NOMO-1 (cell line): ENCODE measurements at regions not wholly inside any gene's neighbourhood (a gene's known extent, or its start where the extent isn't known, plus 50 kb on each side); places are given as distances from the start of the nearest gene placed in this dataset.
"Not testable (repeated sequence)": the region's sequence is repeated elsewhere in the genome, so short reads cannot be mapped to it uniquely, and the experiment has no call there.

Source experiments
- DNase-seq, 2 experiments: peaks; one replicate each; lab custom pipeline; 2025; ENCODE audit not compliant: unreplicated experiment in 2 of 2; lab: John Stamatoyannopoulos, UW

GRCh38 chr4:111020961-111021360 lies 398.1 kb upstream of the PITX2 start:
- no peak for DNase-seq

GRCh38 chr4:111022758-111023157 lies 399.9 kb upstream of the PITX2 start:
- DNase-seq: no peak

GRCh38 chr4:111027526-111027925 lies 404.6 kb upstream of the PITX2 start:
- no peak for DNase-seq

DNA sequence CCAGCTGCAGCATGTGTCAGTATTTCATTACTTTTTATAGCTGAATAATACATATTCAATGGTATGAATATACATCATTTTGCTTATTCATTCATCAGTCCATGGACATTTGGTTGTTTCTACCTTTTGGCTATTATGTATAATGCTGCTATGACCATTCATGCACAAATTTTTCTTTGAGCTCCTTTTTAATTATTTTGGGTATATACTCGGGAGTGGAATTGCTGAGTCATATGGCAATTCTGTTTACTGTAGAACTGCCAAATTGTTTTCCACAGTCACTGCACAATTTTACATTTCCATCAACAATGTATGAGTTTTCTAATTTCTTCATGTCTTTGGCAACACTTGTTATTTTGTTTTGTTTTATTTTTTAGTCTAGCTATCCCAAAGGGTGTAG lies 405.9 kb upstream of the PITX2 start:
- no peak for DNase-seq

DNA sequence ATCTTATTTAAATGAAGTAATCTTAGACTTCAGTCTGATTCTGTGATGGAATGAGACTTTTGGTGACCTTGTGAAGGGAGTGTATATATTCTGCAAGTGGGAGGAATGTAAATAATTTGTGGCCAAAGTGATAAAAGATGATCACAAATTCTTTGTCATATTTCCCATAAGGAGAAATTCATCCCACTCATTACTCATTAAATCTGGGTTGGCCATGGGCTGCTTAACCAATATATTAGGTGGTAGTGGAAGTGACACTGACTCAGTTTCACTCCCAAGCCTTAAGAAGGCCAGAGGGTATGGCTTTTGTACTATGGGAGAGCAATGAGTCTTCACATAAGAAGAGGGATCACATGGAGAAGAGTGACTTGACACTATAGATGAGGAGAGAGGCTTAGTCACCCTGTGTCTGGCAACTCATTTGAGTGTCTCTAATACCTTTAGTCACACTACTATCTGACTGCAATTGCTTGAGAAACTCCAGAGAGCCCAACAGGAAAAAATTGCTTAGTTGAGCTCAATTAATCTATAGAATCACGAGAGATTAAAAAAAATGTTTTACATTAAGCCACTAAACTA lies 408.2 kb upstream of the PITX2 start:
- DNase-seq: no peak

GRCh38 chr4:111031596-111031995 lies 408.7 kb upstream of the PITX2 start:
- no peak for DNase-seq

DNA sequence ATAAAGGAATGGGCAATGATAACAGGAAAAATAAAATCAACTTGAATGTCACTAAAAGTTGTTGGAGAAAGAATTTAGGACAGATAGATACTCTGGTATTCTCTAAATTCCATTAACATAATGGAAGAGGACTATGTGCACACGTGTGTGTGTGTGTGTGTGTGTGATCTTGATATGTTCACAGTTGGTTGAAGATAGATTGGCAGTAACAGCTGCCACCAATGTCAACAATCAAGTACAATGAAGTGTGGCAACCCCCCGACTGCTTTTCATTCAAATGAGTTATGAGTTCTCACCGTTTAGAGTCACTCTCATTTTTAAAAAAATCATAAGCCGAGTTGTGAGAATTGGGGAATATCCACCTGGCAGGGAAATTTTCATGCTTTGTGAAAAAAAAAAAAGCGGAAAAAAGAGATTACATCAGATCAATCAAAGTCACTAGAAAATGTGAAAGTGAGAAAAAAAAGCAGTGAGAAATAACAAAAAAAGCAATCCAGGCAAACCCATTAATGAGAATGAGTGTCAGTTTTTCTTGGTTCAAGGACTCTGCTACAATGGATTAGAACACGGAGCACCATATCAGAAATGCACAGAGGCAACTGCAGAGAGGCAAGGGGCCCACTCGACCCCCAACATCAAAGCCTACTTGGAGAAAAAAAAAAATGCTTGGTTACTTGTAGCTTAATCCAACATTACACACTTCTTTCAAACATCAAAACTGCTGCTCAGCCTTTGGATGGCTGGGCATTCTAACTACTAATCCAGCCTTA lies 414.9 kb upstream of the PITX2 start:
- no peak for DNase-seq

DNA sequence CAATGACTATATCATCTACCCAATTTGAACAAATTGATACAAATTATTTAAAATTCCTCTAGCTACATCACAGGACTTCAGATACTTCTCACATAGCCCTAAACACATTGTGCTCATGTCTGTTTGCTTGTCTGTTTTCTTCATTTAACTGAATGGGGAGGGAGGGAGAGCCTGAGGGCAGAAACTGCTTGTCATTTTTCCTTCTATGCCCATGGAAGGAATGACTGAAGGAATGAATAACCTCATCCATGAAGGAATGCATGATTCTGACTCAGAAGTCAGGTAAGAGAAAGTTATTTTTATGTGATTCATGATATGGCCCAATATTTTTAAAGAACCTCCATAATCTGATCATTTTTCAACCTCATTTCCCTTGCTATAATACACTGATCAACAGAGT lies 418.0 kb upstream of the PITX2 start:
- no peak for DNase-seq

- no peak for DNase-seq
Measured at GRCh38 chr4:111043286-111043685, 420.4 kb upstream of the PITX2 start.

GRCh38 chr4:111045992-111046391 lies 423.1 kb upstream of the PITX2 start:
- DNase-seq: no peak

DNA sequence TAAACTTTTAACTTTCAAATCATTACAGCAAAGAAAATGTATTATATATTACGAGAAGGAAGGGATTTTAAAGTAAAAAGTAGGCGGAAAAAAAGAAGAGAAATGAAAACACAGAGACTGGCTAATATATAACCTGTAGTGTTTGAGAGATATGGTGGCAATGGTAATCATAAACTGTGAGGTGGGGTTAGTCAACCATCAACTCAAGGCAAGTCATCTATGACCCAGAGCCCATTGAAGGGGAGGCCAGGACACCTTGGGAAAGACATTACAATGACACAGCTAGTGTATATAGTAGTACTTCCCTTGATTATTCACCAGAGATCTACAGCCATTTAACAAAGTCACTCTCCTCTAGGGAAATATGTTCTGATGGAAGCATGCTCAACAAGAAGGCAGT lies 423.9 kb upstream of the PITX2 start:
- no peak for DNase-seq

DNA sequence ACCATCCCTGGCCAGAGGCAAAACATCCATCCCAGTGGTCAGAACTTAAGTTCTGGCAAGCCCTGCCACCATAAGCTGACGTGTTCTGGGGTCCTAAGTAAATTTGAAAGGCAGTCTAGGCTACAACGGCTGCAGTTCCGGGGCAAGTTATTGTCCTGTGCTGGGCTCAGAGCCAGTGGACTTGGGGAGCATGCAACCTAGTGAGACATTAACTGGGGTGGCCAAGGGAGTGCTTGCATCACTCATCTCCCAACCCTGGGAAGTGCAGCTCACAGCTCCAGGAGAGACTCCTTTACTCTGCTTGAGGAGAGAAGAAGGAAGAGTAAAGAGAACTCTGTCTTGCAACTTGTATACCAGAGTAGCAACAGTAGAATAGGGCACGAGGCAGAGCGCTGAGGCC lies 425.4 kb upstream of the PITX2 start:
- DNase-seq: no peak

DNA sequence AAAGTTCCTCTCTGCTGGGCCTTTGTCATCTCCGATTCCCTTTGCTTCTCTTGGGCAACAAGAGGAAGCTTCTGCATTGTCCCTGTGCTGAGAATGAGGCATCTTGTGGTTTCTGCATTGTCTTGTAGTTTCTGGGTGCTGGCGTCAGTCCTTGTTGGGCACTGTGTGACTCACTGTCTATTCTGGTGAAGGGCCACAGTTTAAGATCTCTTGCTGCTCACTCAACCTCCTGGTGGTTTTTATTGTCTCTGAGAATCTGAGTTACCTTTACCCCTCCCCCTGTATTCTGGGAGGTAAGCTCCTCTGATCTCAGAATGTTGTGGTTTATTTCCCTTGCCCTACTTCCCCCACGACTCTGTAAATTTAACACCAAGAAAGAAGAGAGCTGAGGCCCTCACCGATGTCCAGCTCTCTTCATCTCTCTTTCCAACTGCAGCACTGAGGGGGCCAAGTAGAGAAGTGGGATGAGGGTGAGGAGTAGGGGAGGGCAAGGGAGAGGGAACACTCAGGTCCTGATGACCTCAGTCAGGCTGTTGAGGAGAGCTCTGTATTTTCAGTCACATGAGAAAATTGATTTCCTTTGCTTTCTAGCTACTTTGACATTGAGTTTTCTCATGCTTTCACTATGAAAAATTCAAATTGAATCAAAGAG lies 441.6 kb upstream of the PITX2 start:
- no peak for DNase-seq

- DNase-seq: no peak
Measured at GRCh38 chr4:111066001-111066400, 443.1 kb upstream of the PITX2 start.

DNA sequence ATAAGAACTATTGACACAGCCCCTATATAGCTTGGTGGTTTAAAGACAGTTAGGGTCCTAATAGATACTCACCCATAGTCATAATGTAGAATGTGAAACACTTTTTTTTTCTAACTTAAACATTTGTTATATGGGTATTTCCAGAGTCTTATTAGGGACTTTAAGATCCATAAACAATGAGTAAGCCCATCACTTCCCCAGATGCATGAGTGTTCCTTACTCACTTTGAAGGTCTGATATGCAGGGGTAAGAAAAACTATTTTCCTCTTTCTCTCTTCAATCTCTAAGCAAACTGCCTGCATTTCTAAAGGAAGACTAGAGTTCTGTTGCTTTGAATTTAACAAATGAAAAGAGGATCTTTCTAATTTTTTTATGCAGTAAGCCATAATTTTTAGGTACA lies 443.6 kb upstream of the PITX2 start:
- no peak for DNase-seq

GRCh38 chr4:111066887-111067286 lies 444.0 kb upstream of the PITX2 start:
- no peak for DNase-seq

DNA sequence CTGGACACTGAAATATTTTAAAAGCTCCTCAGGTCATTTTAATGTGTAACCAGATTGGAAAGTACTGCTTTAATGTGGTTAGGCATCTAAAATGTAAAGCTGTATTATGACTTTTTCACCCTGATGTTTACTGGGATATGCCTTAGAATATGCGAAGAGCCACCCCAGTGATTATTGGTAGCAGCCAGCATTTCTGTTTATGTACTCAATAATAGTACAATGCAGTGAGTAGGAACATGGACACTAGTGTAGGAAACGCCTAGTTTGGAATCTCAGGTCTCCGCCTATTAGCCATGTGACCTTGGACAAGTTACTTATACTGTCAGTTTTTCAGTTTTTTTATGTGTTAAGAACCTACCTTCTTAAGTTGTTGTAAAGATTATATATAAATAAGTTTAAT lies 446.0 kb upstream of the PITX2 start:
- no peak for DNase-seq

DNA sequence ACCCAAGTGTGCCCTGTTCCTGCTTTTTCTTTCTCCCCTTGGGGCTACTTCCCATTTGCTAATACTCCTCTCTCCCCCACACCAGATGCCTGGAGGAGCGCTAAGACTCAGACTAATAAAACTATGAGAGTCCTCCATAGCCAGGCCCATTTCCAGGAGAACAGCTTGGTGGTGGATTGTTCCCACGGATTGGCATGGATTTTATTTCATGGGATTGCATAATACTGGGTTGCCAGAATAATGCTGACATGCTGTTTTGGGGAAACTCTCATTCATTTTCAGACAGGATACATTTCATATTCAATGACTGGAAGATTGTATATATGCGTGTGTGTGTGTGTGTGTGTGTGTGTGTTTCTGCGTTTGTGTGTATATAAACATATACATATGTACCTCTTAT lies 447.5 kb upstream of the PITX2 start:
- DNase-seq: no peak

DNA sequence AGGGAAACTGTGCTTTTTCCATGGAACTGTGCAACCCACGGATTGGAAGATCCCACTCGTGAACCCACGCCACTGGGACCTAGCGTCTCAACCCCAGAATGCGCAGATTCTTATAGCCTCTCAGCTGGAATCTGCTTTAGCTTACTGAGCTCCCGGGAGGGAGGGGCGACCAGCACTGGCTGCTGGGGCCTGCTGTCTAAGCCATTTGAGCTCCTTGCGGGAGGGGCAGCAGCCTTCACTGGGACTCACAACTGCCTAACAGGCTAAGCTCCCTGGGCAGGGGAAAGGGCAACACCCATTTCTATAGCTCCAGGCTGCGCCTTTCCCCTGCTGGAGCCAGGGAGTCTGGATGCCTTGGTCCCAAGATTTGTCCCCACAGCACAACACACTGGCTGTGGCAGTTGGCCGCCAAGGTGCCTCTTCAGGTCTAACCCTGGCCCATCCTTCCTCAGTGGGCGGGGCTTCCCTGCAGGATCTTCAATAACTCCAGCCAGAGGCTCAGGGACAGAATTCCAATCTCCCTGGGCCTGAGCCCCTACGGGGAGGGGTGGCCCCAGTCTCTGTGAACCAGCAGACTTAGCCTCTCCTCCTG lies 451.7 kb upstream of the PITX2 start:
- DNase-seq: no peak

- not testable (repeated sequence) for DNase-seq
Measured at GRCh38 chr4:111076299-111076698, 453.4 kb upstream of the PITX2 start.

DNA sequence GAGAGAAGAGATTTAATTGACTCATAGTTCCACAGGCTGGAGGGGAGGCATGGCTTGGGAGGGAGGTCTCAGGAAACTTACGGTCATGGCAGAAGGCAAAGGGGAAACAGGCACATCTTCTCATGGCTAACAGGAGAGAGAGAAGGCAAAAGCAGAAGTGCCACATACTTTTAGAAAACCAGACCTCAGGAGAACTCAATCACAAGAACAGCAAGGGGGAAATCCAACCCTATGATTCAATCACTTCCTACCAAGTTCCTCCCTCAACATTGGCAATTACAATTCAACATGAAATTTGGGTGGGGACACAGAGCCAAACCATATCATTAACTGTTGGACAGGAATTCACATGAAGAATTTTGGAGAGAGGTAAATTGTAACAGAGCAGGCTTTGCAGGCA lies 485.3 kb upstream of the PITX2 start:
- DNase-seq: no peak

DNA sequence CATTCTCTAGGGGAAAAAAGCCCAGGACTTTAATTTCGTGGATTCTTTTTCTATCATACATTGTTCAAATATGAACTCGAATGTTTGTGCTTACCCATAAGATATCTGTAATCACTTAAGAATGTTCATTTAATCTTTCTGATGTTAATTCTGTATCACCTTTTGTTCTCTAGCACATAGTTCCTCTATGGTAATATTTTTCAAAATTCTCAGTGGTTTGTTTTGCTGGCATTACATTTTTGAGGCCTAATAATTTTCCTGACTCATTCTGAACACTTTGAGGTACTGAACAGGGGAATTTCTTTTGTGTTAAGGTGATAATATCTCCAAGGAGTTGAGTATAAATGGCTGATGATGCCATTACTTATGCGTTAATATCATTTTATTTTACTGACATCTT lies 490.7 kb upstream of the PITX2 start:
- DNase-seq: no peak
